ENCODE measurements at regions not wholly inside any gene's neighbourhood (a gene's known extent, or its start where the extent isn't known, plus 50 kb on each side); places are given as distances from the start of the nearest gene placed in this dataset.
A peak's percentile ranks its signal among the peaks of the same experiment; 100 is the strongest.

GRCh38 chr1:59100708-59101374, 196.1 kb upstream of the FGGY start:
- DNase-seq = no peak

GRCh38 chr1:59101518-59101917, 195.4 kb upstream of the FGGY start:
- no peak for DNase-seq

GRCh38 chr1:59103457-59103856, 193.4 kb upstream of the FGGY start:
- no peak for DNase-seq

DNA sequence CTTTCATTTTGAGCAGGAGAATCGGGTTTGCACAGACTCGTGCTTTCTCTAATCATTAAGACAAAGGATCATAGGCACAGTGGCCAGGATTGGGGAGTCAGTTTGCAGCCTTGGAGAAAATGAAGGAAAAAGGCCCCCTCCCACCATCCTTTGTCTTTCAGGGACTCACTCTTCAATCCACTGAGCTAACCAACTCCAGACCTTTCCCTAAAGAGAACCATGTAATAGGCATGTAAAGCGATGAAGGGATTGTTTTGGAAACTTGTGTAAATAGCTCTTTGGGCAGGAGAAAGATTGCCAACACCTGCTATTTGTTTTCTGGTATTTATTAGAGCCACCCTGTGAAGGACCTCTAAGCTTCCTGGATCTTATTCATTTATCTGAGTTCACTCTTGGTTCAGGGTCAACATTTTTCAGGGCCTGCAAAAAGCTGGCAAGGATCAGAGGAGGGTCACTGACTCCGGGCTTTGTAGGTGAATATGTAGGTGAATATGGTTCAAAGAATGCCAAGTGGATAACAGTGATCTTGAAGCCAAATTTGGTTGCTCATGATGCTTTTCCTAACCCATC, 192.6 kb upstream of the FGGY start:
- no peak for DNase-seq

DNA sequence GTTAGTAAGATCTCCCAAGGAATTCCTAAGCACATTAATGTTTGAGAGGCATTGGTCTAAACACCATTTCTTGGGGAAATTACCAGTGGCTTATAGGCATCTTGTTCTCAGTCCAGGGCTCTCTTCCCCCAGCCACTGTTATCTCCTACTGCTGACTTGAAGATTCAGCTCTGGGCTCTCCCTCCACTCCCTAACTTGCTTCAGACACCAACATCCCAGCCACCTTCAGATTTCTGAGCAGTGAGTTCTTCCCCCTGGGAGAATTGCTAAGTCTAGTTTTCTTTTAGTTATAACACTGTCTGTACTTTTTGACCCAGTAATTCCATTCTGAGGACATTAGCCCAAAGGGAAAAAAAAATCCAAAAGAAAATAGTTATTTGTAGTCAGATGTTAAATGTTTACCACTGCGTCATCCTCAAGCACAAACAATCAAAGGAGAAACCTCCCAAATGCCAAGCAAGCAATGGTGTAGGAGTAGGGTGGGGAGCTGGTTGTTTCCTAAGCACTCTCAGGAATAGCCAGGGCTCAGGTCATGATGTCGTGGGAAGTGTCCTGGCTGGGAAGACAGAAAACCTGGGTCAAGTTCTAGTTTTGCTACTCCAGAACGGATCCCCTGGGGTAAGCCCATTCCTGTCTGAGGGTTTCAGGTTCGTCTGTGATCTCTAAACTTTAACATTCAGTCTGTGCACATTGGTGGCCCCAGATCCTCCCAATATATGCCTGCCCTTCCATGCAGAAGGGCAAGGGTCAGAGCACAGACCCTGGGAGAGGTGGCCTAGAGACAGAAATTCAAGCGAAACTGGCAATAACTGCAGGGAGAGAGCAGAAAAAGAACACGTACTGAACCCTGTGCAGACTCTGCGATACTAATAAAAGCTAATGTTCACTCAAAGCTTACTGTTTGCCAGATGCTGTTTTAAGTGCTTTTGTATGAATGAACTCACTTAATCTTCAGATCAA, 191.1 kb upstream of the FGGY start:
- DNase-seq = no peak

DNA sequence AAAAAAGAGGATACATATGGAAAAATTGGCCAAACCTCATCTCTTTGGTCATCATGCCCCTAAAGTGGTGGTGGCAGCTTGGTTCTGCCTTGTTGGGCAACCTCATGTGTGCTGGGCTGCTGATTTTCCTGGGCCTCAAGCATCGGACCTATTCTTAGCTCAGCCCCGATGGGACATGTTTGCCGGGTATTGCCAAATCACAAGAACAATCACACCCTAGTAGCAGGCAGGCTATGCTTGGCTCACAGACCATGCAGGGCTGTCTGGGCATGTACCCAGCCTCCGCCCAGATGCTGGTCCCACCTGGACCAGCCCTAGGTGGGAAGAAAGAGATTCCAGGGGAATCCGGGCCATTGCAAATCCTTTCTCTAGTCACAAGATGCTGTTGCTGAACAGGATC, 189.4 kb upstream of the FGGY start:
- peak; percentile 27 for DNase-seq

DNA sequence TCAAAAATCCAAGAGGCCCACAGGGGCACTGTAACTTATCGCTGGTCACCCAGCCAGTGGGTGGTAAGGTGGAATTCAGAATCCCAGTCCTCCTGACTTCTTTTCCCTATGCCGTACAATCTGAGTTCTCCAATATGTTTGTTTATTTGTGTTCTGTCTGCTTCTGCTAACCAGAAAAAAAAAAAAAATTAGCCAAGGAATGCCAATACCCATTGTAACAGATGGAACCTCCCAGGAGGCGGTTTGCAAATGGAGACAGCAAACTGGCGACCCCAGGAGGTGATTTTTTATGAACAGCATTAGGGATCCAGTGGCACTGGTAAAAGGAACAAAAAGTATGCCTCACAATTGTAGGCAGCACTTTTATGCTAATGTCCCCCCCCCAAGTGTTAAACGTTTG, 189.0 kb upstream of the FGGY start:
- no peak for DNase-seq

GRCh38 chr1:59108481-59109317, 188.2 kb upstream of the FGGY start:
- DNase-seq = no peak

DNA sequence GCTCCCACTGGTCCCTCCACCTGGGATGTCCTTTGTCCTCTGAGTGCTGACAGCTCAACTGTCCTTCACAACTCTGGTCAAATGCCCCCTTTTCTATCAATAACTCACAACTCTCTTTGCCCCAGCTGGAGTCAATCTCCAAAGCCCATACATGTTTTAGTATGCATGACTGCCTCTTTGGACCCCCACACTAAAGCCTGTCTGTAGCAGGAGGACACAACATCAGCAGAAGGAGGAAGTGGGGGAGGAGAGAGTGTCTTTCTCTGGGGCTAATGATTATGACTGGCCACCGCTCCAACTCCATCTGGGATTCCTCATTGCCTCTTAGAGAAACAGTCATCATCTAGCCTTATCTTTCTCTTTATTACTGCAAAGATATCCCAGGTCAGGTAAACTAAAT, 186.6 kb upstream of the FGGY start:
- DNase-seq = no peak

- DNase-seq = no peak
Measured at GRCh38 chr1:59113876-59114457, 182.9 kb upstream of the FGGY start.

- no peak for DNase-seq
Measured at GRCh38 chr1:59115865-59116264, 181.0 kb upstream of the FGGY start.

- no peak for DNase-seq
Measured at GRCh38 chr1:59116920-59117542, 179.9 kb upstream of the FGGY start.

DNA sequence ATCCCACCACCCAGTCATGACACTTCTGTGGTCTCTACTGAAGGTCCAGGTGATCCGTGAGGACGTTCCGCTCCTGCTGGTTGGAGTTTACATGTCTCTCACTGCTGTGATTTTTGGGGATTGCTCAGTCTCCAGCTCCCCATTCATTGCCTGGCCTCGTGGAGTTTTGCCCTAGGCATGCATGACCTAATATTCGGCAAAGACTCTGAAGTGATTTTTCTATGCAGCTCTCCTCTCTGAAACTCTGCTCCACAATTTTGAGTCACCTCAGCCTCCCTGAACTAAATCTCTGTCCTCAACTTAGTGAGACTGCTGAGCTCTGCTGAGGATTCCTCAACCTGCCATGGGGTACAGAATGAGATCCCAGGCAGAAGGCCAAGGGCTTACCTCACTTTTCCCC, 174.4 kb upstream of the FGGY start:
- DNase-seq = no peak

DNA sequence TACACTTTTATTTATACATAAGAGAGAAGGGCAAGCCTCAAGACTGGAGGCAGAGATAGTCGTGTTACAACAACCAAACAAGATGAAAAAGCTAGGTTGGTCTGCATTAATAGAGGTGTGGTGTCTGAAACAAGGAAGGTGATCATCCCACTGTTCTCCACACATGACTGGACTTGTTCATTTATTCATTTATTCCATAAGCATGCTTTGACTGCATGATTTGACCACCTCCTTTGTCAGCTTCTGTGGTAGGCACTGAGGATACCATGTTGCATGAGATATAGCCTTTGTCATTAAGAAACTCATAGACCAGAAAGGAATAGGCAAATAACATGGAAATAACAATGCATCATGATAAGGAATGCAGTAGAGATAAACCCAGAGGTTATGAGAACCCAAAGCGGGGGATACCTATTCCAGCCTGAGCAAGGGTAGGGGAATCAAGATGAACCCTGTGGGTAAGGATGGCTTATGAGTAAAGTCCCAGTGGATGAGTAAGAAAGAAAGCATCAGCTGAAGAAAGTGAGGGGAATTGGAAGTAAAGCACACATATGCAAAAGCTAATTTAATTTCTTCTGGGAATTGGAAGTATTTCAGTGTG, 173.7 kb upstream of the FGGY start:
- no peak for DNase-seq

DNA sequence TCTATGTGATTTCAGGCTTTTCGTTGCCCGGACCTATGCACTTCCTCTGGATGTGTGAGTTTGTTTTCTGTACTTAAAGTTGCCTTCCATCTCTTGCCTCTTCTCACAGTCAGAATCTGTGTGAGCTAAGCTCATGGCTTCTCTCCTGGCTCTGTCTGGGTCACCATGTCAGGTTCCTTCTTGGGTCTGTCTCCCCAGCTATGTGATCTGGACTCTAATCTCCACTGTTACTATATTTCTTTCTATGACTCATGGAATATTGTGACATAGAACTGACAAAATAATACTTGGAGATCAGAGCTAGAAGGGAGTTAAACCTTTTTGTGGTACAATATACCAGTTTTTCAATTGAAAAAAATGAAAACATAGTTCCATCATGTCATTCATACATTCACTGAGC, 172.7 kb upstream of the FGGY start:
- DNase-seq = no peak

GRCh38 chr1:59125154-59125553, 171.7 kb upstream of the FGGY start:
- no peak for DNase-seq

GRCh38 chr1:59125676-59126320, 171.1 kb upstream of the FGGY start:
- no peak for DNase-seq

- no peak for DNase-seq
Measured at GRCh38 chr1:59126366-59126765, 170.5 kb upstream of the FGGY start.

DNA sequence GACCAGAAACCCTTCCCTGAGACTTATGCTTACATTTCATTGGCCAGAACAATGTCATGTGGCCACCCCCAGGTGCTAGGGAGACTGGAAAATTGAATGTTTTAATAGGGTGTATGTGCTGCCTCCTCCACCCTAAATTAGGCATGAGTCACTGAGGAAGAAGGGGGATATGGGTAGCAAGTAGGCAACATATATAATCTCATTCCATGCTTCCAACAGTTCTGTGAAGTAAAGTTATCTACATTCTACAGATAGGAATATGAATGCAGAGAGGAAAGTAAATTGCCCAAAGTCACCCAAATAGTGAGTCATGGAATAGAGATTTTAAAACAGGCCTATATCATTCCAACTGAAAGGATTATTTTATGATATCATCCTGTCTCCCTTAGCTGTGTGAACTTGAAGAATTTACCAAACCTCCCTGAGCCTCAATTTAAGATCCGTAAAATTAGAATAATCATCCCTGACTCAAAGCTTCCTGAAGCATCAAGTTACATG, 168.6 kb upstream of the FGGY start:
- DNase-seq = no peak

DNA sequence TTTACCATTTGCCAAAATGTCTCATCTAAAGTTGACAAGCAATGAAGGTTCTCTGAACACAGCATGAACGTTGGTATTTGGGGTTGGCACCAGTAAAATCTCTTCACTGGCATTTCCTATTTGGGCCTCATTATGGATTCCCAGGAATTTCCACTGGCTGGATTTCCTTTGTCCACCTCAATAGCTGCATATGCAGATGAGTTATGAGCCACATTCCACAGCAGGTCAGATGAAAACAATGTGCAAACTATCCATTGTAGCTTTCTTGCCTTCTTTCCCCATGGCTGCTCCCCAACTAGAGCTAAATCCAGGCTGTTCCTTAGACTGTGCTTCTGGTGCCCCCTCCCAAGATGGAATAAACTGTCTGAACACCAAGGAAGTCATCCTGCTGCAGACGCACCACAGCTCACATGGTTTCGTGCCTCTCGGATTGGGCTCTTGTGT, 168.1 kb upstream of the FGGY start:
- no peak for DNase-seq

DNA sequence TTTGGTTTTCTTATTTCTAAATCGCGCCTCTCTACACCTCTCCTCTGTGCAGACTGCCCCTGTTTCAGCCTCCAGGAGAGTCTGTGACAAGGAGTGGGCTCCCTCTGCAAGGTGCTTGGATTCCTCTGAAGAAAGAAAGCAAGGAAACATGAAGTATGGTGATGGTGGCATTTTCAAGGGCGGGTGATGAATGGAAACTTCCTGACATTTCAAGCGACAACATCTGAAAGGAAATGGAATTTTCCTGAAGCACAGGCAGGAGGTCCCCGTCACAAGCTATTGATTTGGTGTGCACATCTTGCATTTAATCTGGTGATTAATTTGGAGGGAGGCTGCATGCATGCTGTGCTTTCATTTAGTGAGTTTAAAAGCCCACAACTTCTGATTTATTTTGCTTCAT, 164.6 kb upstream of the FGGY start:
- no peak for DNase-seq
